Neuronal stem cell (in vitro differentiated cells): ENCODE measurements at regions not wholly inside any gene's neighbourhood (a gene's known extent, or its start where the extent isn't known, plus 50 kb on each side); places are given as distances from the start of the nearest gene placed in this dataset. TPM values are rescaled to one million over a fixed set of nuclear protein-coding genes. Genes with fewer than 3 reads are reported as not detected.

Source experiments
- small RNA-seq: library from polyadenylated mRNA; stranded (forward); fragments of <200 nt; extraction: miRNeasy Mini kit (QIAGEN cat#:217004); gene quantifications from one replicate; pipeline ENCODE3, GENCODE V24; 2013; ENCODE audit not compliant: insufficient read depth

Small RNA genes lying in the stretch of these regions (small RNA-seq; reads per million reads assigned to genes)
- gene AC103810.3 (not detected), gene BPTFP1 (not detected), gene MINOS1P2 (not detected), gene MIR6080 (not detected)
